ENCODE measurements at regions not wholly inside any gene's neighbourhood (a gene's known extent, or its start where the extent isn't known, plus 50 kb on each side); places are given as distances from the start of the nearest gene placed in this dataset.

DNA sequence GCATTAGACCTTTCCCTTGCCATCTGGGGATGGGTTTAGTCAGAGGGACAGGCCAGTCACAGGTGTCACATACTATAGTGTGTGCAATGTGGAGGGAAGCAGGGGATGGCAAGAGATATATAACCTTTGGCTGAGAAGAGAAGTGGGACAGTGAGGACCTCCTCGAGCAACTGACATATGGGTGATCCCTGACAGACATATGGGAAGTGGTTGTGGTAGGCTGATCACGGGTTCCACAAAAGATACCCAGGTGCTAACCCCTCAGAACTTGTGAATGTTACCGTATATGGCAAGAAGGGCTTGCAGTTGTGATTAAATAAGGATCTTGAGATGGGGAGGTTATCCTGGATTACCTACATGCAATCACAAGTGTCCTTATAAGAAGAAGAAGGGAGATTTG is 188.1 kb upstream of the MPHOSPH6 start:
- DNase-seq (ENCODE audit: low read depth) = no peak

DNA sequence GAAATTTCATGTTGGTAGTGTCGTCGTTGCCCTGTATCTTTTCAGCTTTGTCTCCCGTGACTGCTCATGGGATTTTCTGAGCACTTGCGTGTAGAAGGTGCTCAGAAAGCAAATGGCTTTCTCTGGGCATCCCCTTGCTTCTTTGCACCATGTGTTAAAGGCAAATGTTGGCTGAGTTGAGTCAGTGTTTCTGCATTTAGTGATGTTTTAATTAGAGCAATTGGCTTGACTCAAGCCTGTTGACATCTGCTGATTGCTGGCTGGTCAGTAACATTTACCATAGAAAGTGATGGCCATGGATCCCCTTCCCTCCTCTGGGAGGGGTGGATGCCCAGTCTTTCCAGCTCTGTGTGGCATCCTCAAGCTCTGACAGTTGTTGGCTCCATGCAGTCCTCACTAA is 187.2 kb upstream of the MPHOSPH6 start:
- no peak for DNase-seq (ENCODE audit: low read depth)

DNA sequence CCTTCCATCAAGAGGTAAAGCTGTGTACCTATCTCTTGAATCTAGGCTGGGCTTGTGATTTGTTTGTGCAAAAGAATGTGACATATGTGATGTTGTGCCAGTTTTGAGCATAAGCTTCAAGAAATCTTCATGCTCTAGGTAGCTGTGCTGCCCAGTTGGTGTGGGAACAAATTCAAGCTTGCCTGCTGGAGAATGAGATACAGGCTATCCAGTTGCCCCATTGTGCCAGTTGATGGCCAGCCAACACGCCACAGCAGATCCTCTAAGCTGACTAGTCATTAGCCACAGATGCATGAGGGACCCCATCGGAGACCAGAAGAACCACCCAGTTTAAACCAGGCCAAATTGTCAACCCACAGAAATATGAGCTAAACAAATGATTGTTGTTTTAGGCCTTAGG is 180.5 kb upstream of the MPHOSPH6 start:
- DNase-seq (ENCODE audit: low read depth) = no peak

DNA sequence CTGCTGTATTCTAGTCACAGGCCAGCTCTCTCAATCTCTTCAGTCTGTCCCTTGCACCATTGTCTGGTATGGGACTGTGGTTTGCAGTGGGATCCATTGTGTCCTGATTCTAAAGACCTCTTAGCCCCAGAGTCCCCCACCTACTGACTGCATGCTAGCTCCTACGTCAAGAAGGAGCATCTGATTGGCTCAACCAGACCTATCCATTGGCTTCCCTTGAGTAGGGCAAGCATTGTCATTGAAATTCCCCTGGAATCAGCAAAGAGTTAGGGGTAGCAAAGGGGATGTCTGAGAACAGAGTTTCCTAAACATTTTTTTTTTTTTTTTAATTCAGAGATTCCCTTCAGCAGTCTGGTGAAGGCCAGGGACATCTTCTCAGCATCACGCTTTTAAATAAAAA is 175.3 kb upstream of the MPHOSPH6 start:
- DNase-seq (ENCODE audit: low read depth) = no peak

DNA sequence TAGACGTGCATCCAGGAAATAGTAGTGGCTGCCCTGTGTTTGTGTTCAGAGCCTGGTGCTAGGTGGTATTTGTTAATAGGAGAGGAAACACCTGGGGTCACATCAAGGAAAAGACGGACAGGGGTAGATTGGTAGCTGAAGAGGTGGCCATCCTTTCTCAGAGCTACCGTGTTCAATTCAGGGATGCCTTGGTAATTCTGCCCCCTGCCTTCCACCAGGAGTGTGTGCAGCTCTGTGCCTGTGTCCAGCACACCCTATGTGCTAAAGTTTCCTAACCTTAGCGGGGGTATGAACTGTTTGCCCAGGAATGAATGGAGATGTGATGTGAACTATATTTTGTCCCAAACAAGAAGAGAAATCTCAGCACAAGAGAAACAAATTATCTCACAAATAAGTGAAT is 174.1 kb upstream of the MPHOSPH6 start:
- no peak for DNase-seq (ENCODE audit: low read depth)

DNA sequence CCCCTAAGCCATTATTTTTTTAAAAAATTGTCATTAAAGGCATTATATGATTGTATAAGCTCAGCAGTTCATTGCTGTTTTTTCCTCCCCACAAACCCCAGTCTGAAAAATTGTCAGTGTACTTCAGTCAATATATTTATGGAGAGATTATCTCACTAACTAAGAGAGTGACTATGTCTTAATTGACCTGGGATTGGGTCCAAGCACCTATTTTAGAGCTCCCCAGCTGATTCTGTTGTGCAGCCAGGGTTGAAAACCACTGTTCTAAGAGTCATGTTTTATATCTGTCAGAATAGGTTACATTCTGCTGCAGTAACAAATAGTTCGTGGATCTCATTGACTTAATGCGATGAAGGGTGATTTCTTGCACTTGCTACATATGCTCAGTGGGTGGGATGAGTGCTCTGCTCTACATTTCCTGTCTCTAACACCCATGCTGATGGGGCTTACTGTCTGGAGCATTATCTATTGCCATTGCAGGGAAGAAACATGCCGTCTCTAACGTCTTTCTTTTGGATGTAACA is 171.2 kb upstream of the MPHOSPH6 start:
- no peak for DNase-seq (ENCODE audit: low read depth)

DNA sequence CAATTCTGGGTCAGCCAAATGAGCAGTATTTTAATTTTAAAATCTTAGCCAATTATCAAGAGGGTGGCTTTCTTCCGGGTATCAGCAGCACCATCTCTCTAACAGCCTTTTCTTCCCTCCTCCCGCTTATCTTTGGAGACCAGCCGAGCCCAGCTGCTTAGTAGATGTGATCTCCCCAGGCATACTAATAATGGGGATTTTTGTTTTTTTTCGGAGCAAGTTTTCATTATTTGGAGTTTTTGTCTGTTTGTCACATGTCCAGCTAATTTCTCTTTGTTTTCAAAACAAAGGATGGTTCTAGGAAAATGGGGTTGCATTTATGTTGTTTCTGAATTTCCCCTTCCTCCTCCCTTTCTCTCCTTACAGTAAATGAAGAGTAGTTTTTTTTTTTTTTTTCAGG is 170.5 kb upstream of the MPHOSPH6 start:
- DNase-seq (ENCODE audit: low read depth) = no peak

DNA sequence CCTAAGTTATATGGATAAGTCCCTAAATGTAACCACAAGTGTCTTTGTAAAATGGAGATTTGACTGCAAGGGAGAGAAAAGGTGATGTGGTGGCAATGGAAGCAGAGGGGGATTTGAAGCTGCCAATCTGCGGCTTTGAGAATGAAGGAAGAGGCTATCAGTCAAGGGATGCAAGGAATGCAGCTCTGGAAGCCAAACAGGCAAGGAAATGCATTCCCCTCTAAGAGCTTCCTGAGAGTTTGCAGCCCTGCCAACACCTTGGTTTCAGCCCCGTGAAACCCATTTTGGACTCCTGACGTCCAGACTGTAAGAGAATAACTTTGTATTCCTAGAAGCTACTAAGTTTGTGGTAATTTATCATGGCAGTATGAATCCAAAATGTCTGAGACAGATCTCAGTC is 167.3 kb upstream of the MPHOSPH6 start:
- DNase-seq (ENCODE audit: low read depth) = no peak

DNA sequence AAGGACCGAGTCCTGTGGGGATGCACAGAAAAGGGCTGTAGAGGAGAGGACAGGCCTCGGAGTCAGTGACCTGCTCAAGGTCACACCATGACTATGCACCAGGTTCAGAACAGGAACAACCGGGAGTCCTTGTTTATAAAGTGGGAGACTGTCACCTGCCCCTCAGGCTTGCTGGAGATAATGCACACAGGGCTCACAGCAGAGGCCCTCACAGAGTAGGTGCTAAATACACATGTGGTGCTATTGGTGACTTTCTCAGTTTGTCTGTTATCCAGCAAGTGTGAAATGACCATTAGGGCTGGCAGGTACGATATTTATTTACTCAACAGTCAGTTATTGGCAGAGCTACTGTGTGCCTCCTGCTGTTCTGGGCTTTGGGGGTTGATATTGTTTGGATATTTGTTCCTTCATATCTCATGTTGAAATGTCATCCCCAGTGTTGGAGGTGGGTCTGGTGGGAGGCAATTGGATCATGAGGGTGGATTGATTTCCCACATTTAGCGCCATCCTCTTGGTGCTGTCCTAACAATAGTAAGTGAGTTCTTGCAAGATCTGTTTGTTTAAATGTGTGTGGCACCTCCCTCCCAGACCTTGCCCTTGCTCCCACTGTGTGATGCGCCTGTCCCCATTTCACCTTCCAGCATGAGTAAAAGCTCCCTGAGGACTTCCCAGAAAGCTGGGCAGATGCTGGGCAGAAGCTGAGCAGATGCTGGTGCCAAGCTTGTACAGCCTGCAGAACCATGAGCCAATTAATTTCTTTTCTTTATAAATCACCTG is 162.1 kb upstream of the MPHOSPH6 start:
- no peak for DNase-seq (ENCODE audit: low read depth)

DNA sequence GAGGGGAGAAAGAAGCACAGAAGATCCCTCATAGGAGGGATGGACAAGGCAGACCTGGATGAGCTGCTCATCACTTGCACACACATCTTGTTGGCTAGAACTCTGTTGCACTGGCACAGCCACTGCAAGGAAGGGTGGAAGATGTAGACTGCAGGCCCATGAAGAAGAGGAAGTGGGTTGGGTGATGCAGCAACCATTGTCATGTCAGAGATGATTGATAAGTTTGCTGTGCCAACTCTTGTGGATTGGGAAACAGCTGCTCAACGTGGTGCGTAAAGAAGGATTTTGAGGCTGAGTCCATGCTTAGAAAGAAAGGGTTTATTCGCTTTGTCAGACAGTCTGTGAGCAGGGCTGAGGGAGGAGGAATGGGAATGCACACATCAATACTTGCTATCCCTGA is 161.4 kb upstream of the MPHOSPH6 start:
- DNase-seq (ENCODE audit: low read depth) = no peak

DNA sequence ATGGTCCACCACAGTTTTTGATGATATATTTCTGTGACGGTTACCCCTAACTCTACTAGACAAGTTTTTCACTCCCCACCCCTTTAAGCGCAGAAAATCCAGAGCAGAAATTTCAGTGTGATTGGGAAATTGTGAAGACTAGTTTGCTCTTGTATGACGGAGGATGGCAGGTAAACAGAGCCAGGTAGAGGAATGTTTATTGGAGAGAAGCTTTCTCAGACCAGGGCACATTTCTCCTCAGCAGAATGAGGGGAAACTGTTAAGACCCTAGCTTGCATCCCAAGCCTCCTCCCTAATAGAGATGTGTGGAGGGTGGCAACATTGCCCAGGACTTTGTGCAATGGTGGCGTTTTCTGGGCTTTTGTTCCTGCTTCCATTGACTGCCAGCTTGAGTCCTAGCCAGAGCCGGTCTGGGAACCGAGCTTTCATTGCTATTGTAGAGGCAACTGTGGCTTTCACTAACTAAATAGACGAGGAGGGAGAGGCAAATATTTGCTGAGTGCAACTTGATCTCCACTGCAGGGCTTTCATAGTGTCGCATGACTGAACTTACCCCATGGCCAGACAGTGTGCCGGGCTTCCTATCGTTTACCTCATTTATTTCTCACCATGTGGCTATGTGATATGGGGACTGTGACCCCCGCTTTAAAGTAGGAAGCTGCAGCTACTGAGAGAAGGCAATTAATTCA is 159.6 kb upstream of the MPHOSPH6 start:
- DNase-seq (ENCODE audit: low read depth) = no peak

DNA sequence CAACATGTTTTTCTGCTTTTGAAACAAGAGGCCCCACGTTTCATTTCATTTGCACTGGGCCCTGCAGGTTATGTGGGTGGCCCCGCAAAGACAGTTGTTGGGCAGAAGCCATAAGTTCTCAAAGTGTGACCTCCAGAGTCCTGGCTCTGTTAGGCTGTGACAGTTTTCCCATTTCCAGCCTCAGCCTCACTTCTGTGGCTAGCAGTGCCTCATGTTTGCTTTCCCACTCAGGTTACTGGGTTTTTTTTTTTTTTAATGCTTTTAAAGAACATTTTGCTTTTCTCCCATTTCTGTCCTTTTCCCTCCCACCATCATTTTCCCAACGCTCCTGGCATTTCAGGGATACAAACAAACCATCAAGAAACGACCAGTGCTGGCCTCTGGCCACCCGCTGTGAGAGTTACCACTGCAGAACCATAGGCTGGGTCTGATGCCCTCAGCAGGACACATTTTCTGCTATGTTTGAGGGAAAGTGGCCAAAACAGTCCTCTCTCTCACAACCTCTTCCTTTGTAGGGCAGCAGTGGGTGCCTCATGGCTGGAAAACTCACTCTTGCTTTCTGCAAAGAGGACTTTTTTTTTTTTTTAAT is 159.0 kb upstream of the MPHOSPH6 start:
- DNase-seq (ENCODE audit: low read depth) = no peak

DNA sequence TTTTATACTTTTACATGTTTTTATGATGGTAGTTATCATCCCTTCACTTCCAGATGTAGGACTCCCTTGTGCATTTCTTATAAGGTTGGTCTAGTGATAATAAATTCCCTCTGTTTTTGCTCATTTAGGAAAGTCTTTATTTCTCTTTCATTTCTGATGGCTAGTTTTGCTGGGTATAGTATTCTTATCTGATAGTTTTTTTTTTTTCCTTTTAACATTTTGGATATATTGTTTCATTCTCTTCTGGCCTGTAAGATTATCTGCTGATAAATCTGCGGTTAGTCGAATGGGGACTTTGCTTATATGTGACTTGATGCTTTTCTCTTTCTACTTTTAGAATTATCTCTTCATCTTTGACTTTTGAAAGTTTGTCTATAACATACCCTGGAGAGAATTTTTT is 153.1 kb upstream of the MPHOSPH6 start:
- no peak for DNase-seq (ENCODE audit: low read depth)

DNA sequence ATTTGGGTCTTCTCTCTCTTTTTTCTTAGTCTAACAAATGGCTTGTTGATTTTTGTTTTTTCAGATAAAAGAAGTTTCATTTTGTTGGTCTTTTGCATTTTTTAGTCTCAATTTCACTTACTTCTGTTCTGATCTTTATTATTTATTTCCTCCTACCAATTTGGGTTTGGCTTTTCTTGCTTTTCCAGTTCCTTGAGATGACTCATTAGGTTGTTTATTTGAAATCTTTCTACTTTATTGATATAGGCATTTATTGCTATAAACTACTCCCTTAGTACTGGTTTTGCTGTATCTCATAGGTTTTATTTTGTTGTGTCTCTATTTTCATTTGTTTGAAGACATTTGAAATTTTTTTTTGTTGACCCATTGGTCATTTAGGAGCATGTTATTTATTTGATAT is 152.2 kb upstream of the MPHOSPH6 start:
- DNase-seq (ENCODE audit: low read depth) = no peak

DNA sequence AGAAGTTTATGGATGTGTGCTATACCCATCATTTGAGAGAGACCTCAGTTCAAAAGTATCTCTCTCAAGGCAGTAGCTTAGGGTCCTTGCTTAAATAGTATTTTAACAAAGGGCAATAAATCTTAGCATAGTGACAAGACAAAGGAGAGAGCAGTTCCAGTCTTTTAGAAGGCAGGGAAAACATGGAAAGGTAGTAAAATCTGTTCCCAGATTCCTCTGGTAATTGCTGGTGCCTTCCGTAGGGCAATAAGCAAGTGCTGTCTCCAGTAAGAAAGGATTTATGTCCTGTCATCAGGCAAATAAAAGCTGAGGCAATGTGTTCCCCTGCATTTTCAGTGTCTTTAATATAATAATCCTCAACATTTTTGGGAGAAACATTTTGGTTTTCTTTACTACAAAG is 149.0 kb upstream of the MPHOSPH6 start:
- no peak for DNase-seq (ENCODE audit: low read depth)

DNA sequence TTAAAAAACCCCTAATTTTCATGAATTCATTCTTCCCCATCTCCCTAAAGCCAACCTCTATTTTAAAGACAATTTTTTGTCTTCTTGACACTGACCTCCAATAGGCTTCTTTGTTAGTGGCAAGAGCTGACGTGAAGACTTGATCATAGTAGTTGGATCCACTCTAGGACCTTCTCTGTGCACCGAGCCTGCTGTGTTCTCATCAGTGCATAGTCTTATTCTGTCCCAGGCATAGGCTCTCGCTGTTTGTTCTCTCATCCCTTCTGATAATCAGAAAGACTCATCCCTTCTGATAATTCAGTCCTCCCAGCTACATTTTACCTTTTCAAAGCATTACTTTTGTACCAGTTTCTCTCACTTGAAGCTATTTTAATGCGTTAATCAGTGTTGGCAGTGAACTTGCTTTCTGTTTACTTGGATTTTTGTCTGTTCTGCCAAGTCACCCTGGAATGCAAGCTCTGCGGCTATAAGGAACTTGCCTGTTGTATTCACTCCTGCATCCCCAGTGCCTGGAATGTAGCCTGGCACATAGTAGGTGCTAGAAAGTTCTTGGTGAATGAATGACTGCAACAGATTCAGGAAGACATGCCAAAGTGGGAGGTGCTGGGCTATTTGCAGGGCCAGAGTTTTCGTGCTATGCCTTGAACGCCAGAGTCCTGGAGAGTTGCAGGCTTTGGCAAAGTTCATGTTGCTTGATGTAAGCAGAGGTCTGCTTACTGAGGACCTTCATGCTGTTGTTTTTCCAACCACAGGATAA is 147.6 kb upstream of the MPHOSPH6 start:
- no peak for DNase-seq (ENCODE audit: low read depth)

DNA sequence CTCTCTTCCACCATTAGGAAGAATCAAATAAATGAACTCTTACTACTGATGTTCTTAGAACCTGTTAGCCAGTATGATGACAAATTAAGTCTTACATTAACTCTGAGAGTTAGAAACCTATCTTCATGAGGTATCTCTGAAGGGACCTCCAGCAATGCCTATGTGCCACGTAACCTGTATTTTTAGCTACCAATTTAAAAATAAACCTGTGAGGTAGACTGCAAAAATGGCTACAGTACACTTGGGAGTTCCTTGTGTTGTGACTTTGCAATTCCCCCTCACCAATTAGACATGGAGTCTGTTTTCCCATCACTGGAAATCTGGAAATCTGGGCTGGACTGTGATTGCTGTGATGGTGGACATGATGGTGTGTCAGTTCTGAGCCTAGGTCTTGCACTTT is 143.7 kb upstream of the MPHOSPH6 start:
- DNase-seq (ENCODE audit: low read depth) = no peak

DNA sequence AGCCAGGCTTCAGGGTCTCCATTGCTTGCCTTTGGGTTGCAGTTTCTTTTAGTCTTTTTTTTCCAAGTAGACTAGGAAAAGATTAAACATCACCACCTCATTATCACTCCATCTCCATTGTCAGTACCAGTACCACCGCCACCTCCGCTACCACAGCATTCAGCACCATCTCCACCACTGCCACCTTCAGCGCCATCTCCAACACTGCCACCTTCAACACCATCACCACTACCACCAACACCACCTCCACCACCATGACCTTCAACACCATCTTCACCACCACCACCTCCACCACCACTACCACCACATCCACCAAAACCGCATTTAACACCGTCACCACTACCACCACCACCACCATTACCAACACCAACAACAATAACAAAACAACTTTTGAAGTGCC is 141.5 kb upstream of the MPHOSPH6 start:
- no peak for DNase-seq (ENCODE audit: low read depth)

DNA sequence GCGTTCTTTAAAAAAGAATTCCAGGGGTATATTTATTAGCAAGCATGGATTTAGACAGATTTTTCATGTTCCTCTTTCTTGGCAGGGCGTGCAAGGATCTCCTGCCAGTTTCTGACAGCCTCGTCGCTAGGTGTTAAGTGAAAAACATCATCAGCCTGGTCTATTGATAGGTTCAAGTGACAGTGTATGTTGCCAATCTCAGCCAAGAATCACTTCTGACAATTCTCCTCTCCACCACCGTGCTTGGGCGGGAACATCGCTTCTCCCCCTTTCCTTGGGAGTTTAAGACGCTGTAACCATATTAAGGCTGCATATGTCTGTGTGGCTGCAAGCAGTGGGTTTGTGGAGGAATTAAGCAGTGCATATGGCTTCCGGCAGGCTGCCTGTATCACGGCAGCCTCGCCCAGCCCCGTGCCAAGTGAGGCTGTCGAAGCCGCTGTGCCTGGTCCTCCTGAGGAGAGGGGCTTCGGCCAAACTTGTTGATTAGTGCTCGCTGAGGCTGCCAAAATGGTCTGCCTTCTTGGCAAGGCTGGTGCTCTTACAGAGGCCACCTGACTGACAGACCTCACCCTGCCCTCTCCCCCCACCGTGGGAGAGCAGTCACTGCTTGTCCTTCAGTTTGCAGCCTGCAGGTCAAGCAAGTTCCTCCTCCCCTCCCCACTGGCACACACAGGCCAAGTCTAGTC is 132.2 kb upstream of the MPHOSPH6 start:
- no peak for DNase-seq (ENCODE audit: low read depth)

DNA sequence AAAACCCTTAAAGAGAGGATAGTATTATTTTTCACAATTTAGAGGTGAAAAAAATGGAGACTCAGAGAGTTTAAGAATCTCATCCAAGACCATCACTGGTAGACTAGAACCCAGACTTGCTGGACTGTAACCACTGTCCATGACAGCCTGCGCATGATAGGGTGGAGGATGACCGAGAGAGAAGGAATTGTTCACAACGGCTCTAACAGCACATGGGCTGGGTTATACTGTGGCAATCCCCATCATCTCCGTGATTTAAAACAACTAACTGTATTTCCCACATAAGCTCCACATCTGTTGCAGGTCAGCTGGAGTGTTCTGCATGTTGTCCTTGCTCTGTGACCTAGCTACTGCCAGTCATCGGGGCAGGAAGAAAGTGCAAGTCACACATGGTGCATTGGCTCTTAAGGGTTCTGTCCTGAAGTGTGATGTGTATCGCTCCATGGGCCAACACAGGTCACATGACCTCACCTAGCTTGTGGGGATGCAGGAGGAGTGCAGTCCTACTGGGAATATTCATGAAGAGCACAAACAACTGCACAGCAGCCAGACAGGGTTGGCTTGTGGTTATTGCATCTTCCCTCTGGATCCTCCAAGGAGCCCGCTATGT is 131.2 kb upstream of the MPHOSPH6 start:
- no peak for DNase-seq (ENCODE audit: low read depth)

DNA sequence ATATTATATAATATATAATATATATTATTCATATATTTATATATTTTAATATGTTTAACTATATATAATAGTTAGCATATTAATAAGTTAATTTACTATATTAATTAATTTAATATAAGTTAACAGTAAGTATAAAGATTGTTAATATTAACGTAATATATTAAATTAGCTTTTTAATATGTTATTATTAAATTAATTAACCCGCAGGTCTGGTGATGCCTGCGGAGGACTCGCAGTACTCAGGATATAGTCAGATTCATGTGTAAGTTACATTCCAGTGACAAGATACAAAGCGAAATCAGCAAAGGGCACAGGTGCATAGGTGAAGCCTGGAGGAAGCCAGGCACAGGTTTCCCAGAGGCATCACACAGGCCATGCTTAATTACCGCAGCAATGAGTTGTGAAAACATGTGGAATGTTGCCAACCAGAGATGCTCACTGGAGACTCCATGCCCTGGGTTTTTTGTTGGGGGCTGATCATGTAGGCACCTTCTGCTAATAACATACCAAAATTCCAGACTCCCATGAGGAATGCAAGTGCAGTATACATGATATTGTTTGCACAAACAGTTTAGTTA is 130.4 kb upstream of the MPHOSPH6 start:
- no peak for DNase-seq (ENCODE audit: low read depth)
